DMS114 treated with DMSO at 0.1 percent for 48 hours (cell line): ENCODE measurements at regions not wholly inside any gene's neighbourhood (a gene's known extent, or its start where the extent isn't known, plus 50 kb on each side); places are given as distances from the start of the nearest gene placed in this dataset.
"Not testable (repeated sequence)": the region's sequence is repeated elsewhere in the genome, so short reads cannot be mapped to it uniquely, and the experiment has no call there.

Experiments
- DNase-seq: peaks from one replicate; lab custom pipeline; 2025; ENCODE audit not compliant: unreplicated experiment; lab: John Stamatoyannopoulos, UW

DNA sequence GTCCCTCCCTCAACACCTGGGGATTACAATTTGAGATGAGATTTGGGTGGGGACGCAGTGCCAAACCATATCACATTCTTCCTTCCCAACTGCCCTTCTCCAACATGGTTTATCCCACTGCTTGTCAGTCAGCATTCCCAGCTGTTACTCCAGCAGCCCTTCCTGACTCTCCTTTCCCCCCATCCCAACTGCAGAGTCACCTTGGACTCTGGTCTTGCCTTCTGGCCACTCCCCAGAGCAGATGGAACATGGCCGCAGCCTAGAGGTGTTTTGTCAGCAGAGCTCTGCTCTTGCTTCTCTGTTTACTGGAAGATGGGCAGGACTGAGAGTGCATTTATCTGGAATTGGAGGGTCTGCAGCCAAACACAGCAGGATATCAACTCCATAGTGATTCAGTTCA, 51.2 kb upstream of the MEX3C start:
- no peak for DNase-seq

DNA sequence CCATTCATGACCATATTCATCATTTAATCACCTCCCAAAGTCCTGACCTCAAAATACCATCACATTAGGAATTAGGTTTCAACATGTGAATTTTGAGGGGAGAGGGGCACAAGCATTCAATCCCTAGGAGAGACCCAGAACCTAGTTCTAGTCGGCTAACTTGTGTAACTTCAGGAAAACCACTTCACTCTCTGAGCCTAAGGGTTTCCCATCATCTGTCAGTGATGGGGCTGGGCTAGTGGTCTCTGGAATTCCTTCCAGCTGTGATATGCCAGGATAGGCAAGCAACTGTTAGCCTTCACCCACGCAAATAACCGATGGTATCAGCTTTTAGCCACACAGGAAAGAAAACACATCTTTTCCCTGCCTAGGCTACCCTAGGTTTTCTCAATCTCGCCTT, 52.5 kb upstream of the MEX3C start:
- no peak for DNase-seq

DNA sequence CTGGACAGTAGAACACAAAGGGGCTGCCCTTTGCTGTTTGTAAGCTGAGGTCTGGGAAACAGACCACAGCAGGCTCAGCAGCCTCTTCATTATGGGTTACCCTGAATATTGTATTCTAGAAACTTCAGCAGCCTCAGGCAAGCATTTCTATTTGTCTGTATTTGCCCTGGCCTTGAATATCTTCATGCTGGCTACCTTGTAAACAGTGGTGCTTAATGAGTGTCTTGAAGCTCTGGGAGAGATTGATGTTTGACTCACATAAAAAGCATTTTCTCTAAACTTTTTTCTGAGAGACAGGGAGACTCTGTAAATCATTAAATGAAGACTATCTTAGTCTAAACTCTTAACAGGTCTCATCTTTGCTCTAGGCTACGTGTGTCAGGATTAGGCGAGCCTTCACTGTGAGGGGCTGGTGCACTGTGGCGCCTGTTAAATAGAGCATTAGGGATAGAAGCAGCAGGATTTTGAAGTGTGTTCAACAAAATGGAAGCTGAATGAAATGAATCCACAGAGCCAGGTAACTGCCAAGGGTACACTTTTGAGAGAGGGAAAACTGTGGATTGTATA, 53.1 kb upstream of the MEX3C start:
- no peak for DNase-seq

DNA sequence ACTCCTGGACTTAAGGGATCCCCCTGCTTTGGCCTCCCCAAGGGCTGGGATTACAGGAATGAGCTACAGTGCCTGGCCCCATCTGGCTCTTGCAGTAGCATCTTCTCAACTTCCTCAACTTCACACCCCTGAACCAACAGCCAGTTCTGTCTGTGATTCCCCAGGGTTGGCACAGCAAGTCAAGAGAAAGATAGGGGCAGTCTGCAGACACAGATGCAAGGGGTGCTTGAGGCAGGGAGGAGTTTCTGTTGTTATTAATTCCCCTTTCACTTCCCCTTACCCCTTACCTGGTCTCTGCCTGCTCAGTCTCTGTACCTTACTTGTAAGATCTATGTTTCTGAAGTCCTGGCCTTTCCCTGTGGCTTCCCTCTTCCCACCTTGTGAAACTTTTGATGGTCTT, 54.1 kb upstream of the MEX3C start:
- DNase-seq, result no peak

DNA sequence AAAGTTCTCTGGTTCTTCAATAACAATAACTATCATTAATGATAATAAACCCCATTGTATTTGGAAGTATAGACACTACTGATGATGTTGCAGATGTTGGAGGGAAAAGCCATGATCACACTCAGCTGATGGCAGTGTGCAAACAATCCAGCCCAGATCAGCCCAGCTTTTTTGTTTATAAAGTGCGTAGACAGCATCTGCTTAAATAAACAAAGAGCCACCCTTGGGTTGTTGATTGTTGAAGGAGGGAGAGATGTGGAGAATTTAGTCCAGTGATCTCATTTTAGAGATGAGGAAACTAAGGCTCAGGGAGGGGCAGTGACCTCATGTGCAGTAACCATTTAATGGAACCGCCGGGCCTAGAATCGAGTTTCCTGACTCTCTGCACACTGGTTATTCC, 56.0 kb upstream of the MEX3C start:
- DNase-seq, result no peak

DNA sequence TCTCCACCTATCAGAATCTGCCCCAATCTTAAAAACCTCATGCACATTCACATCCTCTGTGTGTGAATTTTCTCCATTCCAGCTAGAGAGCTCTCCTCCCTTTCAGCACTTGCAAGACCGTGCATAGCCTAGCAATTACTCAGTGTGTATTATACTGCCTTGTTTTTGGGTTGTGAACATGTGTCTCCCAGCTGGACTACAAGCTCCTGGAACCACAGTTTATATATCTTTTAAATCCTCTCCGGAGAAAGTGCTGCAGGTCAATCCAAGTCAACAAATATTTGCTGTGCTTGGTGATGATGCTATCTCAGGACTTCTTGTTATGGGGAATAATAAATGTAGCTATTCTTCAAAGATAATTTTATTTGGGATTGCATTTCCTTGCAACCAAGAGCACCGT, 58.2 kb upstream of the MEX3C start:
- DNase-seq, result no peak

DNA sequence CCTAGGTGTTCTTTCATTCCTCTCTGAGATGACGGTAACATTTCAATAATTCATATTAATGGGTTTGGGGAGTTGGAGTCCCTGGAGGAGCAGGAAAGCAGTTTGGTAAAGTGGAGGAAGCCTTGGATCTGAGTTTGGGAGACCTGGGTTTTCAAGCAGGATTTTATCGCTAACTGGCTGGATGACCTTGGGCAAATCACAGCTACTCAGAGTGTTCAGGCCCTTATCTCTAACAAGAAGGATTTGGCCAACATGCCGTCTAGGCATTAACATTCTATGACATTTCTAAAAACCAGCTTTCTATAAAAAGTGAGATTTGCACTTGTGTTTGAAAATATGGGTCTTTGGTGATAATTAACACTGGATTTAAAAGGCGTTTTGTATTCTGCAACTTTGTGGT, 59.7 kb upstream of the MEX3C start:
- no peak for DNase-seq

DNA sequence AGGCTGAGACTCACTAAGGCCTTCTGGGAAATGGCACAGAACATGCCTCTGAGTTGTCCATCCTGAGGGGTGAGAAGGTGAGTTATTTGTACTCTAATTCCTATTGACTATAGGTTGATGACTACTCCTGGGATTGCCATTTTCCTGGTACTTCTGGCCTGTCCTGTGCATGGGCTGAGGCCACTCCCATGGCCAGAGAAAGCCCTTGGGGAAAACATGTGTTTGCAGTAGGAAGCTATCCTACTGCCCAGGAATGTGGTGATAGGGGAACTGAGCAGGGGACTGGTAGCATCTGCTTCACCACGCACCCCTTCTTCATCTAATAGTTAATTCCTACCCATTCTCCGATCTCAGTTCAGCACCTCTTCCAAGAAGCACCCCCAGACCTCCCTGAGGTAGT, 62.6 kb upstream of the MEX3C start:
- DNase-seq, result no peak

DNA sequence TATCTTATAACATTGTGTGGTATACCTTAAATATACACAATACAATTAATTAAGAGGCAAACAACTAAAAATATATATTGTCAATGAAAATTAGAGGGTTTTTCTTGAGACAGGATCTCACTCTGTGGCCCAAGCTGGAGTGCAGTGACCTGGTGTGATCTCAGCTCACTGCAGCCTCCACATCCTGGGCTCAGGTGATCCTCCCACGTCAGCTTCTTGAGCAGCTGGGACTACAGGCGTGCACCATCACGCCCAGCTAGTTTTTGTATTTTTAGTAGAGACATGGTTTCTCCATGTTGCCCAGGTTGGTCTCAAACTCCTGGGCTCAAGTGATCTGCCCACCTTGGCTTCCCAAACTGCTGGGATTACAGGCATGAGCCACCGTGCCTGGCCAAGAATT, 68.6 kb upstream of the MEX3C start:
- not testable (repeated sequence) for DNase-seq

DNA sequence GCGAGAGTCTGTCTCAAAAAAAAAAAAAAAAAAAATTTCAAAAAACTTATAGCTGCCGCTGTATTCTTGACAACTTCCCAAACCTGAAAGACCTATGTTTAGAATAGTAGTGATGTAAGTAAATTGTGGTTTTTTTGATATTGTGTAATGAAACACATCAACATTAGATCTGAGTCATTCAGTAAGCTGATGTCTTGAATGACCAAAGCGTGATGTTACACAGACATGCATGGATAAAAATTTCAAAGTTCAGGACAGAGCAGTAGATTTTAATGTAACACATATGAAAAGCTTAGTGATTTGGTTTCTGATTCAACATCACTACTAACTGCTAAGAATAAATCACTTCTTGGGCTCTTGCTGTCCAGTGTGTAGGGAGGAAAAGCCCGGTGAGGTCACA, 69.3 kb upstream of the MEX3C start:
- no peak for DNase-seq

DNA sequence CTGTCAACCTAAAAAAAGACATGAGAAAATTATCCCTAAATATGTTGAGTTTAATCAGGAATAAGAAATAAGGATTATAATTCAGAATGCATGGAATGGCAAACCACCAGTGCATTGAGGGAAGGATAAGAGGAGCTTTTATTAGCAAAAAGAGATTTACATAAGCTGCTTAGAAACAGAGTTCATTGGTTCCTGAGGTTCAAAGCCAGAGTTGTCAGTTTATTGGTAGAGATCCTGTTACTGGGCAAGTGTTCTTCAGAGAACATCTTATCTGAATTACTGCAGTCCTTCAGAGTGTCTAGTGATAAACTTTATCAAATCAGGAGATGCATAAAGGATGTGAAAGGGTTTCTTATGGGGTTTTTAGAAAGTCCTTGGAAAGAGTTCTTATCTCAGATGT, 76.0 kb upstream of the MEX3C start:
- DNase-seq, result no peak

DNA sequence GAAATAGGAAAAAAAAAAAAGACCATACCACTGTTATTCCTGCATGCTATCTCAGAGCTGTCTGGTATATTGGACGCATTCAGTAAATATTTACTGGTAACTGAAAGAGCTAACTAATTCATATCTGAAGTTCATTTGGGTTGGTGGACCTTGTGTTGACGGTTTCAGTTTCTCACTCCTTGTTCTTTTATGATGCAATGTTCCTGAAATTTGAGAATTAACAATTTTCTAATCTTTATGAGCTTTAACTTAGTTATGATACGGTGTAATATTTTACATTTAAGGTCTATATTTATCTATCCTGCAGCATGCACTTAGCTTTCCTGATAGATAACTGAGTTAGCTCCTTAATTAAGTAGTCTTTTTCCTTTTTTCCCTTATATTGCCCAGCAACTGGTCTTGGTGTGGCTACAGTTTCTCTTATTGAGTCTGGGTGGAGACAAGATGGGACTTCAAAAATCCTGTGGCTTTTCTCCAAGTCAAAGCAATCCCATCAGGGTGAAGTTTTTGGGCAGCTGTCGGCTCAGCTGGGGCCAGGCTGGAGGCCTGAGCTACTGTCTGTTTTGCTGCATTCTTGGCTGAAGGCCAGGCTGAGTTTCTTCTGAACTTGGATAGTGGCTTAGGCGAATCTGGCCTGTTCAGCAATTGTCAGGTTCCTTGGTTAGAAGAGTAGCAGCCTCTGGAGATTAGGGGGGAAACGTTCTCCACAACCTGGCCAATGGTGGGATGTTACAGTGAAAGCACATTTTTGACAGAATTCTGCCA, 78.4 kb upstream of the MEX3C start:
- DNase-seq, result no peak

DNA sequence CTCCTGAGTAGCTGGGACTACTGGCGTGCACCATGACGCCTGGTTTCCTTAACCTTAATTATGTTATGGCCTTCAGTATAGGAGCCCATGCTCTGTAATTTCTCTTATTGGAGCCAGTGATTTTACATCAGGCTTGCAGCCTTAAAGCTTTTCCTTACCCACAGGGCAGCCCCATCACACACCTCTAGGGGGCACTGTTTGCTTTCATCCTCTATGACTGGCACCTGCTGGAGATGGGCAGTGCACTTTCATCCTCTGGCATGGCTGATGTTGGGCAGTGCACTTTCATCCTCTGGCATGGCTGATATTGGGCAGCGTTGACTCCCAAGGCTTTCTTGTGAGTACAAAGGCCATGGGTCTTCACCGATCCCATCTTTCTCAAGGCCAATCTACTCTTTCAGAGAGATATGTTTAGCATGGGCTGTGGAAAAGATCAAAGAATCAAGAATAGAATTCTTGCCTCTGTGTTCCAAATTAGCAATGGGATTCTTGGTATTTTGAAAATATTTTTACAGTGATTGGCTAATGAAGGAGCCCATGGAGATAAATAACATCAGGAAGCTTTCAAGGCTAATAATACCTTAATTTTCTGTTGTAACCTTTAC, 80.7 kb upstream of the MEX3C start:
- DNase-seq, result no peak

DNA sequence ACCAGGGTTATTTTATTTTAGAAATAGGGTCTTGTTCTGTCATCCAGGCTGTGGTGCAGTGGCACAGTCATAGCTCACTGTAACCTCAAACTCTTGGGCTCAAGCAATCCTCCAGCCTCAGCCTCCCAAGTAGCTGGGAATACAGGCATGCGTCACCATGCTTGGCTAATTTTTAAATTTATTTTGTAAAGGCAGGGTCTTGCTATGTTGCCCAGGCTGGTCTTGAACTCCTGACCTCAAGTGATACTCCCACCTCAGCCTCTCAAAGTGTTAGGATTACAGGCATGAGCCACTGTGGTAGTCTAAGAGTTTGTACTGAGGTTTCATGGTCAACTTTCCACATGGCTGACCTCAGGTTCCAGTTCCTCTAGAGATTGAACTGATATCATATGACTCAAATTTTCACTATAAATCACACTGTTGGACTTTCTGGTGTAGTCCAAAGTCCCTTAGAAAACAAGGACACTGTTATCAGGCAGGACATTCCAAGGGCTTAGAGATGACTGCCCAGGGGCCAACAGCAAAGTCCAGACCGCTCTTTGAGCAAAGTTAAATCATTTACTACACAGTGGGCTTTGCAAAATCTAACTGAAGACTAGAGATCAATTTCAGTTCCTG, 82.0 kb upstream of the MEX3C start:
- no peak for DNase-seq

DNA sequence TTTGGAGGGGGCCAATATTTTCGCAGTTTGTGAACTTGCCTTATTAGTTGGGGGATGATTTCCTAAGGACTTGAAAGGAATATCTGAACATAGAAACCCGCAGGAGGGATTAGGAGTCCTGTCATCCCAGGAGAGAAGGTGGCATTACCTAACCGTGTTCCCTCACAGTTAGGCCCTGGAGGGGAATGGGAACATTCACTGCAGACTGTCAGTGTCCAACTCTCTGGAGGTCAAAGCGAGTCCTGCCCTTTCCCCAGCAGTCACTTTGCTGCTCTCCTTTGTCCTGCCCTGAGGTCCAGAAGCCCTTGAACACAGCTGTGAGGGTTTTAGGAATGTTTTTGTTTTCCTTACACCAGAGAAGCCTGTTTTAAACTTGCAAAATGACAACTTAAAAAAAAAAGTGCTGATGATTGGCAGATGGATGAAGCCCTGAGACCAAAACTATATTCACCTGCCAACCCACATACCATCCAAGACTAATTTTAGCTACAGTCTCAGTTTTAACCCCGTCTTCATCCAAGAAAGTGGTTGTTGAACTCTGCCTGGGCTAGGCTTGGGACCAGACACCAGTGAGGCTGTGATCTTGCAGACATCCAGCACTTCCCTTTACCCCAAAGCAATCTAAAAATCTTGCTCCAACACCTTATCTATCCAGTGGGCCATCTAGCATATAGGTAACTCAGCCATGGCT, 90.5 kb upstream of the MEX3C start:
- no peak for DNase-seq

DNA sequence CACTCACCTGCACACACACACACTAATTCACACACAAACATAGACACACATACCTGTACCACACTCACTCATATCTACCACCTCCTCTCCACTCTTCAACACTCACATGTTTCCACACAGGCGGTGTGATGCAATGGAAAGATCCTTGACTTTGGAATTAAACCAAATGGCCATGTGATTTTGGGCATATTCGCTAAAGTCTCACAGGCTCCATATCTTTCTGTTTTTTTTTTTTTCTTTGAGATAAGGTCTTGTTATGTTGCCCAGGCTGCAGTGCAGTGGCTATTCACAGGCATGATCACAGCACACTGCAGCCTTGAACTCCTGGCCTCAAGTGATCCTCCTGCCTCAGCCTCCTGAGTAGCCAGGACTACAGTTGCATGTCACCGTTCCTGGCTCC, 91.1 kb upstream of the MEX3C start:
- no peak for DNase-seq

DNA sequence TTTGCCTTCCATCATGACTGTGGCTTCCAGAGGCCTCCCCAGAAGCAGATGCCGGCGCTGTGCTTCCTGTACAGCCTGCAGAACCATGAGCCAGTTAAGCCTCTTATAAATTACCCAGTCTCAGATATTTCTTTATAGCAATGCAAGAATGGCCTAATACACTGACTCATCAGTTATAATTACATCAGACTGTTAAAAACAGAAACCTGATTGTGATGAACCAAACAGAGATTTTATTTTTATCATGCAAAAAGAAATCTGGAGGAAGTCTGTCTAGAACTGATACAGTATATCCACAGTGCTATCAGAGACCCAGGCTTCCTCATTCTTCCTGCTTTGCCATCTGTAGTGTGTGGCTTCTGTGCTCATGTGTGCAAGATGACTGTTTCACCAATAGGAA, 93.4 kb upstream of the MEX3C start:
- DNase-seq, result no peak

DNA sequence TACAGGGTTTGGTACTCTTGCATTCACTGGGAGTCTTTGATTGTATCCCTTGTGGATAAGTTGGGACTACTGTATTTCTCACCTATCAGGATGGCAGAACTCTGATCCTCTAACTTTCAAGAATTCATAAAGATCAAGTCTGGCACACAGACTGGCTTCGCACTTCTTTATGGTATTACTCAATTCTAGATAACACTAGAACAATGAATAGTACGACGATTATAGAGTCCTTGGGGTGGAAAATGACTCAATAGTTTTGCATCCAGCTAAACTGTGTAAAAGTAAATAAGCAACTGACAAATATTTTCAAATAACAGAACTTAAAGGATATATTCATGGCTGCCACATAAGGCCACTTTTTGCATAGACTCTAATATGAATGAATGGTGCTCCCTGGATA, 103.4 kb upstream of the MEX3C start:
- no peak for DNase-seq

DNA sequence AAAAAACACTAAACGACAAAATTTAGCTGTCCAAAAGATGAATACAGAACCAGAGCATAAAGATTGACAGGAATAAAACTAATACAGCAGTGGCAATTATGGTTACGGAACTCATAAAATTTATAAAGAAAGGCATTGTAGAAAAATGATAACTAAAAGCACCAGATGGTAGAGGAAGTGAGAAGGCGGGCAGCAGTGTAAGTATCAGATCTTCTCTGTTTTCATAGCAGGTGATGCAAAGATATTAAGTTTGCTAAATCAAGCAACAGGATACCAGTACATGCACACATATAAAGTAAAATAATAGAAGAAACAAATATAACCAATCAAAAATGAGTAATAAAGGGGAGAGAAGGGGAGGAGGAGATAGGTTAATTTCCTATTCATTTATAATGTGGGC, 103.9 kb upstream of the MEX3C start:
- no peak for DNase-seq

DNA sequence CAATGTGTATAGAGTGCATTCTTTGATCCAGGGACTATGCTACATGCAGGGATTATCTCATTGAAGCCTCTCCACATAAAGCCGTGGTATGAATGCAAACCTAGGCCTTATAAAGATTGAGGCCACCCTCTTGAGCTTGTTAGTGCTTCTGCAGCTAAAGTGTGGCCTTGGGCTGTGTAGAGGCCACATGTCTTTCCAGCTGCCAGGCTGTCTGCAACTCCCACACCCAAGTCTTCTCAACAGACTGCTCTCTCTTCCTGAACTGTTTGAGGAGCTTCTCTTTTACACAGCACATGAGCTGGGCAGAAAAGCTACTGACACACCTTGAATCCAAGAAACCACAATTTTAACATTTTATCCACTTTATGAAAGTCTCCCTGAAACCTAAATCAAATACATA, 119.2 kb upstream of the MEX3C start:
- DNase-seq, result no peak

DNA sequence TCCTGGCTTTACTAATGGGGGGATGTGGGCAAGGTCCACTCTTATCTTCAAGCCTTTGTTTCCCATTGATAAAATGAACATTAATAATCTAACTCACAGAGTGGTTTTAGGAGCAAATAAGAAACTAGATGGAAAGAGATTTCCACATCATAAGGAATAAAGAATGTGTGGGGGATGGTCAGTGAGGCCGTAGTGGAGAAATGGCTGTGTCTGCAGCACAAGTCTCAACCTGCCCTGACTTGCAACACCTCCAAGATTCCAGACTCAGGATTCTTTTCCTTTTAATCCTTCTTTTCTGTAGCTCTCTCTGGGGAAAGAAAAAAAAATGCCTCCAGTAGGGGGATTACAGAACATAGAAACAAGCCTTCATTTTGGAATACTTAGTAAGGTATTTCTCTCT, 124.2 kb upstream of the MEX3C start:
- no peak for DNase-seq

DNA sequence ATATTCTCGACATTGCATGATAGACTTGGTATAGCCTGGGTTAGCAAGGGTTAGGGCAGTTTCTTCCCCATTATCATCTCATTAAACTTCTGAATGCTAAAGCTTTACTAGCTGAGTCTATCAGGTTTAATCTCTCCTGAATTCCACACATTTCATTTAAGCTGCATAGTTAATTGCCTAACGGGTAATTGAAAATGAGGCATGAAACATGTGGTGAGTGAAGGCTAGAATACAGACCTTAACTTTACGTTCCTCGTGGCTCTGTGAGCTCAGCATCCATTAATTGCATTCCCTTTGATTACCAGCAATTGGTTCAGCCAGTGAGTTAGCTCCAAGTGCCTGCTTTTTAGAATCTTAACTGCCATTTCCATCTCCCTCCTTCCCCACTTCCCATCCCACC, 126.5 kb upstream of the MEX3C start:
- DNase-seq, result no peak
